Vagina (tissue), 2 donors: ENCODE measurements at regions not wholly inside any gene's neighbourhood (a gene's known extent, or its start where the extent isn't known, plus 50 kb on each side); places are given as distances from the start of the nearest gene placed in this dataset.
"Not testable (repeated sequence)": the region's sequence is repeated elsewhere in the genome, so short reads cannot be mapped to it uniquely, and the experiment has no call there.

Experiments
- DNase-seq, 2 donors: peaks; one replicate each; pipeline ENCODE4 v3.0.0-alpha.2; 2017; ENCODE audit errors: extremely low spot score in 2 of 2
- H3K27ac ChIP-seq: fragments of 200-600 bp; sonication (generic); one replicate; pipeline ENCODE4 v1.5.1; 2019
- H3K27me3 ChIP-seq: fragments of 200-600 bp; sonication (generic); one replicate; pipeline ENCODE4 v1.5.1; 2019
- H3K36me3 ChIP-seq, 2 donors: fragments of 200-600 bp; sonication (generic); one replicate each; pipeline ENCODE4 v1.5.1; 2017 to 2019
- H3K4me1 ChIP-seq: fragments of 200-600 bp; sonication (generic); one replicate; pipeline ENCODE4 v1.5.1; 2019
- H3K4me3 ChIP-seq, 2 donors: fragments of 200-600 bp; sonication (generic); 1 replicate in 1 of 2; 2 replicates in 1 of 2; pipeline ENCODE4 v1.5.1; 2016 to 2019
- H3K9me3 ChIP-seq: fragments of 200-600 bp; sonication (generic); one replicate; pipeline ENCODE4 v1.5.1; 2019
- CTCF ChIP-seq, 3 experiments: fragments of 450-650 bp in 2 of 3; fragments of 200-600 bp in 1 of 3; sonication (generic) in 1 of 3; IDR thresholded peaks; one replicate each; pipeline ENCODE4 v1.5.1; 2017 to 2019; ENCODE audit warnings: antibody characterized with exemption in 3 of 3, mild to moderate bottlenecking in 2 of 3, moderate library complexity in 2 of 3
- POLR2A ChIP-seq, 2 donors: fragments of 450-650 bp; IDR thresholded peaks; one replicate each; pipeline ENCODE4 v1.6.1; 2017; ENCODE audit warnings: antibody characterized with exemption in 2 of 2, mild to moderate bottlenecking in 2 of 2, moderate library complexity in 2 of 2
- POLR2AphosphoS5 ChIP-seq, 2 donors: sonication (generic); formaldehyde crosslinking; IDR thresholded peaks; one replicate each; pipeline ENCODE4 v1.9.0; 2017; ENCODE audit warnings: antibody characterized with exemption in 2 of 2, mild to moderate bottlenecking in 2 of 2, low read depth in 1 of 2; ENCODE audit not compliant: insufficient read depth in 1 of 2
- intact Hi-C: fragments of 100-400 bp; cut with DNase I; formaldehyde crosslinking; loops from one replicate; pipeline ENCODE4 v1.15.1; 2023

DNA sequence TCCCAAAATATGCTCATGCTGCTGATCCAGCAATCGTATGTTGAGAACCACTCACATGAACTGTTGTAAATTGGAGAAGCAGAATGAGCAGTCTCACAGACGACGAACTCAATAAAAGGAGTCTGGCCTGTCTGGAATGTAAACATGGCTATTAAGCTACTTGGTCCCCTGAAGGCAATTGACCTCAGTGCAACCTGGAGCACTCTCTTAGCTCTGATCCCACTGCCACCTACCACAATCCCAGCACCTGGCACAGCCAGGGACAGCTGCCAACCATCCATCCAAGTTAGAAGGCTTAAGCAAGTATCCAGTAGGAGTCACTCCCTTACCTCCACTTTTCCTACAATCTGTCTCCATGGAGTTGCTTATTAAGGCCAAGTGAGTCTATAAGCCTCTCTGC lies 406.9 kb upstream of the CLEC14A start:
- Histone ChIP-seq H3K4me3 (no peak overlapping the region), H3K9me3 (no peaks in the 10 kb centered on the region), H3K27me3 (no peaks in the 10 kb centered on the region), H3K27ac (no peak overlapping the region), H3K36me3 (no peaks in the 10 kb centered on the region), H3K4me1 (no peaks in the 10 kb centered on the region)
- intact Hi-C loops: no loop called here
- no peak for DNase-seq
- no peak for TF ChIP-seq POLR2AphosphoS5 (IDR thresholded peaks at IDR 0.05; ENCODE audit: insufficient read depth in 1 of 2, low read depth in 1 of 2)
- TF ChIP-seq CTCF (IDR thresholded peaks at IDR 0.05): no peak
- no peak for TF ChIP-seq POLR2A (IDR thresholded peaks at IDR 0.05)

GRCh38 chr14:38646391-38646790 lies 390.5 kb upstream of the CLEC14A start:
- Histone ChIP-seq H3K36me3 (no peaks in the 10 kb centered on the region), H3K4me3 (no peak overlapping the region), H3K27me3 (no peaks in the 10 kb centered on the region), H3K4me1 (no peaks in the 10 kb centered on the region), H3K27ac (no peak overlapping the region), H3K9me3 (no peaks in the 10 kb centered on the region)
- intact Hi-C loops: no loop called here
- no peak for DNase-seq
- no peak for TF ChIP-seq POLR2A (IDR thresholded peaks at IDR 0.05)
- TF ChIP-seq POLR2AphosphoS5 (IDR thresholded peaks at IDR 0.05; ENCODE audit: insufficient read depth in 1 of 2, low read depth in 1 of 2): no peak
- TF ChIP-seq CTCF (IDR thresholded peaks at IDR 0.05): no peak

DNA sequence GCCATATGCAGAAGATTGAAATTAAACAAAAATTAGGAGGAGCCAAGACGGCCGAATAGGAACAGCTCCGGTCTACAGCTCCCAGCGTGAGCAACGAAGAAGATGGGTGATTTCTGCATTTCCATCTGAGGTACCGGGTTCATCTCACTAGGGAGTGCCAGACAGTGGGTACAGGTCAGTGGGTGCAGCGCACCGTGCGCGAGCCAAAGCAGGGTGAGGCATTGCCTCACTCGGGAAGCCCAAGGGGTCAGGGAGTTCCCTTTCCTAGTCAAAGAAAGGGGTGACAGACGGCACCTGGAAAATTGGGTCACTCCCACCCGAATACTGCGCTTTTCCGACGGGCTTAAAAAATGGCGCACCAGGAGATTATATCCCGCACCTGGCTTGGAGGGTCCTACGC lies 379.0 kb upstream of the CLEC14A start:
- DNase-seq, H3K9me3 ChIP-seq, H3K4me1 ChIP-seq, intact Hi-C loops, H3K27ac ChIP-seq, H3K27me3 ChIP-seq, H3K36me3 ChIP-seq, H3K4me3 ChIP-seq: not testable (repeated sequence)

- Histone ChIP-seq H3K9me3 (no peaks in the 10 kb centered on the region), H3K4me3 (no peak overlapping the region), H3K27ac (no peak overlapping the region), H3K36me3 (no peaks in the 10 kb centered on the region), H3K27me3 (no peaks in the 10 kb centered on the region), H3K4me1 (no peaks in the 10 kb centered on the region)
- TF ChIP-seq CTCF (IDR thresholded peaks at IDR 0.05): no peak
- TF ChIP-seq POLR2AphosphoS5 (IDR thresholded peaks at IDR 0.05; ENCODE audit: insufficient read depth in 1 of 2, low read depth in 1 of 2): no peak
- no peak for TF ChIP-seq POLR2A (IDR thresholded peaks at IDR 0.05)
- intact Hi-C loops: no loop called here
- DNase-seq: no peak
Measured at GRCh38 chr14:38629412-38629811, 373.5 kb upstream of the CLEC14A start.

GRCh38 chr14:38627163-38627562 lies 371.3 kb upstream of the CLEC14A start:
- intact Hi-C loops: no loop called here
- no peak for DNase-seq
- TF ChIP-seq POLR2A (IDR thresholded peaks at IDR 0.05) (no peak), CTCF (IDR thresholded peaks at IDR 0.05) (no peak), POLR2AphosphoS5 (IDR thresholded peaks at IDR 0.05; ENCODE audit: insufficient read depth in 1 of 2, low read depth in 1 of 2) (no peak)
- H3K4me3 ChIP-seq: no peak overlapping the region
- H3K27ac ChIP-seq: no peak overlapping the region
- no peaks in the 10 kb centered on the region for H3K27me3 ChIP-seq
- H3K36me3 ChIP-seq: no peaks in the 10 kb centered on the region
- no peaks in the 10 kb centered on the region for H3K4me1 ChIP-seq
- H3K9me3 ChIP-seq: no peaks in the 10 kb centered on the region

GRCh38 chr14:38623661-38624060 lies 367.8 kb upstream of the CLEC14A start:
- intact Hi-C loops: no loop called here
- Histone ChIP-seq H3K27me3 (no peaks in the 10 kb centered on the region), H3K27ac (no peak overlapping the region), H3K4me3 (no peak overlapping the region), H3K9me3 (no peaks in the 10 kb centered on the region), H3K36me3 (no peaks in the 10 kb centered on the region), H3K4me1 (no peaks in the 10 kb centered on the region)
- TF ChIP-seq POLR2AphosphoS5 (IDR thresholded peaks at IDR 0.05; ENCODE audit: insufficient read depth in 1 of 2, low read depth in 1 of 2) (no peak), CTCF (IDR thresholded peaks at IDR 0.05) (no peak), POLR2A (IDR thresholded peaks at IDR 0.05) (no peak)
- DNase-seq: no peak
